Psoas muscle (tissue), 7 donors: ENCODE measurements at regions not wholly inside any gene's neighbourhood (a gene's known extent, or its start where the extent isn't known, plus 50 kb on each side); places are given as distances from the start of the nearest gene placed in this dataset.

Experiments
- ATAC-seq, 4 donors: fragments of 200-7000 bp; cut with Tn5 transposase; one replicate each; pipeline ENCODE4 v1.9.1; 2020; ENCODE audit warnings: moderate library complexity in 3 of 4, mild to moderate bottlenecking in 2 of 4
- DNase-seq, 2 donors: peaks; one replicate each; pipeline ENCODE4 v3.0.0-alpha.2; 2020
- H3K27ac ChIP-seq: fragments of 200-600 bp; one replicate; pipeline ENCODE4 v1.8.0; 2022
- H3K27me3 ChIP-seq, 3 donors: fragments of 200-600 bp in 1 of 3; one replicate each; pipeline versions ENCODE4 v1.6.1 to v1.8.0; 2013 to 2022; ENCODE audit warnings: low read length in 2 of 3, mild to moderate bottlenecking in 2 of 3, moderate library complexity in 1 of 3; ENCODE audit not compliant: insufficient read depth in 3 of 3
- H3K36me3 ChIP-seq, 2 donors: fragments of 200-600 bp in 1 of 2; one replicate each; pipeline versions ENCODE4 v1.6.1 to v1.8.0; 2013 to 2022; ENCODE audit warnings: low read depth in 1 of 2, mild to moderate bottlenecking in 1 of 2, moderate library complexity in 1 of 2; ENCODE audit not compliant: insufficient read depth in 1 of 2
- H3K4me1 ChIP-seq: fragments of 200-600 bp; one replicate; pipeline ENCODE4 v1.8.0; 2022
- H3K4me3 ChIP-seq: fragments of 200-600 bp; one replicate; pipeline ENCODE4 v1.8.0; 2022; ENCODE audit warnings: mild to moderate bottlenecking
- H3K9me3 ChIP-seq: fragments of 200-600 bp; one replicate; pipeline ENCODE4 v1.8.0; 2022
- WGBS, 3 donors: extraction: QIAGEN DNeasy Blood & Tissue Kit; methylation state at CpG; one replicate each; pipeline versions ENCODE4 v1.1.6 to v1.1.7; 2013; 5-methylcytosine and 5-hydroxymethylcytosine counted together
- intact Hi-C, 2 donors: fragments of 100-400 bp; cut with DNase I; formaldehyde crosslinking; loops; one replicate each; pipeline versions ENCODE4 v1.11.0 to v1.14.2; 2022
- TF ChIP-seq, protein P1 (sequence below): fragments of 200-600 bp; IDR thresholded peaks from one replicate; pipeline ENCODE4 v1.8.0; 2022; ENCODE audit warnings: antibody characterized with exemption
- donor health status: healthy with polysubstance abuse.
- donor health status: DM: no; HTN: no; CAD: no; lungs with moderate emphysema.
- donor health status: Bipolar disorder and iron deficiency.
- donor health status: healthy.
- donor health status: DM: yes; HTN: yes; CAD: no.
- donor health status: DM: no; HTN: no; CAD: no.
- donor health status: DM: yes; HTN: yes; CAD: no.

DNA sequence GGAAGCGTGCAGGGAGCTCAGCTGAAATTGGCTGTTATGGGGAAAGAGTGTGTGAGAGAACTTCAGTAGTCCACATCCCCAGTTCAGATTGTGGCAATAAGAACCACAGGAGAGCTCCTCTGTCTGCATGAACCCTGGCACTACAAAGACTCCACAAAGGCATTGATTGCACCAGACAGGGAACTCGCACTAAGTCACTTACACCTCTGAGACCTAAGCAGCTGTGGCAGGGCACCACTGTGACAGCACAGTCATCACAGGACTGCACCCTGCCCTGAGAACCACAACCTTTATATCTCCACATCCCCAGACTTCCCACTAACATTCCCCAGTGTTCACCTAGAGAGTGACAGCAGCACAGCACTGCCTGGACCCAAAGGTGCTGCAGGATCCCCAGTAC lies 226.8 kb downstream of the XPNPEP1 start:
- Histone ChIP-seq H3K4me1 (no peaks in the 10 kb centered on the region), H3K9me3 (no peaks in the 10 kb centered on the region), H3K36me3 (no peaks in the 10 kb centered on the region), H3K27me3 (no peaks in the 10 kb centered on the region), H3K27ac (no peak overlapping the region), H3K4me3 (no peak overlapping the region)
- TF ChIP-seq, protein P1, sequence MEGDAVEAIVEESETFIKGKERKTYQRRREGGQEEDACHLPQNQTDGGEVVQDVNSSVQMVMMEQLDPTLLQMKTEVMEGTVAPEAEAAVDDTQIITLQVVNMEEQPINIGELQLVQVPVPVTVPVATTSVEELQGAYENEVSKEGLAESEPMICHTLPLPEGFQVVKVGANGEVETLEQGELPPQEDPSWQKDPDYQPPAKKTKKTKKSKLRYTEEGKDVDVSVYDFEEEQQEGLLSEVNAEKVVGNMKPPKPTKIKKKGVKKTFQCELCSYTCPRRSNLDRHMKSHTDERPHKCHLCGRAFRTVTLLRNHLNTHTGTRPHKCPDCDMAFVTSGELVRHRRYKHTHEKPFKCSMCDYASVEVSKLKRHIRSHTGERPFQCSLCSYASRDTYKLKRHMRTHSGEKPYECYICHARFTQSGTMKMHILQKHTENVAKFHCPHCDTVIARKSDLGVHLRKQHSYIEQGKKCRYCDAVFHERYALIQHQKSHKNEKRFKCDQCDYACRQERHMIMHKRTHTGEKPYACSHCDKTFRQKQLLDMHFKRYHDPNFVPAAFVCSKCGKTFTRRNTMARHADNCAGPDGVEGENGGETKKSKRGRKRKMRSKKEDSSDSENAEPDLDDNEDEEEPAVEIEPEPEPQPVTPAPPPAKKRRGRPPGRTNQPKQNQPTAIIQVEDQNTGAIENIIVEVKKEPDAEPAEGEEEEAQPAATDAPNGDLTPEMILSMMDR: no peak
- WGBS, 3 donors: 82 to 88% (median 82%) methylated on average over 2 of the region's 2 CpGs
- ATAC-seq (no peak), DNase-seq (no peak)
- intact Hi-C loops: no loop called here

DNA sequence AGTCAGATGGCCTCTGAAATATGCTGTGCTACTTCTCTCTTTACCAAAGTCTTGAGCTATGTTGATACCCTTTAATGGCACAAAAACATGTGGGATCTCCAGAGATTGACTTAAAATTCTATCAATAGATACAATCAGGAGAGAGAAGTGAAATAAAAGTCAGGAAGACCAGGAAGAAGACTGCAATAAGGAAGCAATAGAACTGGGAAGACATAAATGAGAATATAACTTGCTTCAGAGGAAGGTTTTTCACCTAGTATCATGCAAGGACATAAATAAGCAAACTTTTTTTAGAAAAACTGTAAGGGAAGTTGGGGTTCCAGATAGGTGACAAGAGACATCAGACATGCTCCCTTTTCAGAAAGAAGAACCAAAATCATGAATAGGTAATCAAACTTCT lies 227.3 kb downstream of the XPNPEP1 start:
- no peaks in the 10 kb centered on the region for H3K4me1 ChIP-seq
- no peaks in the 10 kb centered on the region for H3K9me3 ChIP-seq
- no peaks in the 10 kb centered on the region for H3K36me3 ChIP-seq
- H3K27ac ChIP-seq: no peak overlapping the region
- intact Hi-C loops: no loop called here
- H3K27me3 ChIP-seq: no peaks in the 10 kb centered on the region
- DNase-seq (no peak), ATAC-seq (no peak)
- no peak overlapping the region for H3K4me3 ChIP-seq
- TF ChIP-seq, protein P1: no peak

DNA sequence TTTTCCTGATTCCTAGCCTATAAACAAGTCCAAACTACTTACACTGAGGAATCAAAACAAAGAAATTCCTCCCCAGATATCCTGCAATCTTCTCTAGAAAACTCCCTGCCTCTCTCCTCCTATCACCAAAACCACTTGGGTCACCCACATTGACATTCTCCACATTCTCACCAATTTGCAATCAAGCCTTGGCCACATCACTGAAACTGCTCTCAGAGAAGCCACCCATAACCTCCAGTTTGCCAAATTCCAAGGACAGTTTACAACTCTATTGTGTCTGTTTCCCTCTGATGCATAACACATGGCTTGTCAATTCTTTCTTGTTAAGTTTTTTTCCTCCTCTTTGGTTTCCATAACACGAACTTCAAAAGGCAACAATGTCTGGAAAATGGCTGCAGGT lies 233.5 kb downstream of the XPNPEP1 start:
- intact Hi-C loops: no loop called here
- H3K9me3 ChIP-seq: no peaks in the 10 kb centered on the region
- H3K4me1 ChIP-seq: no peaks in the 10 kb centered on the region
- no peaks in the 10 kb centered on the region for H3K36me3 ChIP-seq
- no peak overlapping the region for H3K4me3 ChIP-seq
- TF ChIP-seq, protein P1: no peak
- WGBS, 3 donors: 0 to 18% (median 3%) methylated on average over 1 of the region's 1 CpG
- DNase-seq: no peak
- no peaks in the 10 kb centered on the region for H3K27me3 ChIP-seq
- ATAC-seq: no peak
- H3K27ac ChIP-seq: no peak overlapping the region

DNA sequence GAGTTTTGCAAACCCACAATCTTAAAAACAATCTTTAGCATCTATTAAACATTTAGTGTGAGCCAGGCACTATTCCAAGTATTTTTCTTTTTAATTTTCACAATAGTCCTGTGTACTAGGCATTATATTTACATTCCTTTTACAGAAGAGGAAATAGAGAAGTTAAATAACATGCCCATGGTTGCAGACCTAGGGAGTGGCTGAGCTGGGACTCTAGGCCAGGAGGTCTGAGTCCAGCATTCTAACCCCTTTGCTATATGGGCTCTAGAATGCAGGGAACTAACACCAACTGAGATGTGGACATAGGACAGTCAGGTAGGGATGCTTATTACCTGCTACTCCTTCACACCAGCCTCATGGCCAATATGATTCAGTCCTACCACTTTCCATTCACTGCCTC lies 243.8 kb downstream of the XPNPEP1 start:
- H3K9me3 ChIP-seq: no peaks in the 10 kb centered on the region
- ATAC-seq (no peak), DNase-seq (no peak)
- H3K36me3 ChIP-seq: no peaks in the 10 kb centered on the region
- TF ChIP-seq, protein P1: no peak
- H3K4me1 ChIP-seq: no peaks in the 10 kb centered on the region
- H3K27ac ChIP-seq: no peak overlapping the region
- intact Hi-C loops: loop anchor here in 1 of 2 donors (2.0 kb wide), 1 partner anchor 21 kb away; no protein-coding TSS in a partner anchor
- H3K4me3 ChIP-seq: no peak overlapping the region
- H3K27me3 ChIP-seq: no peaks in the 10 kb centered on the region

DNA sequence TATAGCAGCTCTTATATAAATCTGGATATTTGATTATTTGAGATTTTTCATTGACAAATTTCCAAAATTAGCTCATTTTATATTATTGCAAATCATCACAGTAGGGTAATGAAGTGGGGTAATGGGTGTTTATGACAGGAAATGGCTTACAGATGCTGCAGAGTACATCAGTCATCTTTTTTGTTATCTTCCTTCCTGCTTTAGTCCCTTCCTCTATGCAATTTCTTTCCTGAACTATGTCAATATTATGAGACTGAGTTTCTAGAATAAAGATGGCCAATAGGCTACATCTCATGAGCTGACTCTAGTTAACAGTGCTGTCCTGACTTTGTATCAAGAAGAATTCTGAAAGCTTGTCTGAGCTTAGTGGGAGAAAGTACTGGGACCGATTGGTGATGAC lies 244.5 kb downstream of the XPNPEP1 start:
- H3K36me3 ChIP-seq: no peaks in the 10 kb centered on the region
- ATAC-seq (no peak), DNase-seq (no peak)
- intact Hi-C loops: loop anchor here in 1 of 2 donors (2.0 kb wide), 1 partner anchor 22 kb away; no protein-coding TSS in a partner anchor
- H3K4me1 ChIP-seq: no peaks in the 10 kb centered on the region
- no peaks in the 10 kb centered on the region for H3K27me3 ChIP-seq
- H3K4me3 ChIP-seq: no peak overlapping the region
- TF ChIP-seq, protein P1: no peak
- H3K9me3 ChIP-seq: no peaks in the 10 kb centered on the region
- H3K27ac ChIP-seq: no peak overlapping the region
- 61 to 69% (median 66%) methylated on average over 1 of the region's 1 CpG for WGBS, 3 donors
